IPS-20b (cell line): ENCODE measurements at regions not wholly inside any gene's neighbourhood (a gene's known extent, or its start where the extent isn't known, plus 50 kb on each side); places are given as distances from the start of the nearest gene placed in this dataset.
"Not testable (repeated sequence)": the region's sequence is repeated elsewhere in the genome, so short reads cannot be mapped to it uniquely, and the experiment has no call there.

Source experiments
- H3K27ac ChIP-seq: one replicate; pipeline ENCODE4 v1.5.1; 2013; ENCODE audit warnings: low read length
- H3K27me3 ChIP-seq: 2 replicates; pipeline ENCODE4 v1.6.1; 2013; ENCODE audit warnings: mild to moderate bottlenecking, low read length, inconsistent platforms; ENCODE audit not compliant: insufficient read depth
- H3K36me3 ChIP-seq: 2 replicates; pipeline ENCODE4 v1.6.1; 2013; ENCODE audit warnings: low read depth, mild to moderate bottlenecking, inconsistent platforms, low read length, moderate library complexity; ENCODE audit not compliant: insufficient read depth
- H3K4me1 ChIP-seq: 2 replicates; pipeline ENCODE4 v1.6.1; 2013; ENCODE audit warnings: mild to moderate bottlenecking, control low read depth, inconsistent platforms, low read length, moderate library complexity; ENCODE audit not compliant: insufficient read depth
- H3K4me3 ChIP-seq: 2 replicates; pipeline ENCODE4 v1.5.1; 2013; ENCODE audit warnings: mild to moderate bottlenecking, low read length, inconsistent platforms
- H3K9ac ChIP-seq: 2 replicates; pipeline ENCODE4 v1.6.1; 2013; ENCODE audit warnings: low read depth, mild to moderate bottlenecking, inconsistent platforms, low read length, moderate library complexity
- H3K9me3 ChIP-seq: 2 replicates; pipeline ENCODE4 v1.6.1; 2013; ENCODE audit warnings: mild to moderate bottlenecking, low read depth, low read length, inconsistent platforms; ENCODE audit not compliant: insufficient read depth

DNA sequence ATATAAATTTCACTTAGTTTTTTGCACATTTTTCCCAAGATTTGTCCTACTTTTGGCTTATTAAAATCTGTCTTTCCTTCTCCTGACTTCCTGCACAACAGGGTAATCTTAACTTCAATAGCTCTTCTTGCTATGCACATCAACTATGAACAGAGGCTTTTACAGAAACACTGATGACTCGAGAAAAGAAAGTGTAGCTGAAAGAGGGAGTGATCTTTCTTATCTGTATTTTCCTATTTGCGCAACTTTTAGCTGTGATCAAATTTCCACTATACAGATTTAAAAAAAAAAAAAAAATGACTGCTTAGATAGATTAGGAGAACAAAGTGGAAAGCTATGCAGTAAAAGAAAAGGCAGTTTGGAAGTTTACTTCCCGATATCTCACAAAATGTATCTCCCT lies 406.9 kb downstream of the LIG4 start:
- H3K36me3 ChIP-seq, result no peaks in the 10 kb centered on the region
- H3K27ac ChIP-seq, result no peak overlapping the region
- H3K4me3 ChIP-seq, result no peak overlapping the region
- H3K27me3 ChIP-seq, result no peaks in the 10 kb centered on the region
- no peaks in the 10 kb centered on the region for H3K9me3 ChIP-seq
- peaks cover 12% of the 10 kb centered on the region; the same call in 1 of the 2 replicates for H3K4me1 ChIP-seq
- no peak overlapping the region for H3K9ac ChIP-seq

DNA sequence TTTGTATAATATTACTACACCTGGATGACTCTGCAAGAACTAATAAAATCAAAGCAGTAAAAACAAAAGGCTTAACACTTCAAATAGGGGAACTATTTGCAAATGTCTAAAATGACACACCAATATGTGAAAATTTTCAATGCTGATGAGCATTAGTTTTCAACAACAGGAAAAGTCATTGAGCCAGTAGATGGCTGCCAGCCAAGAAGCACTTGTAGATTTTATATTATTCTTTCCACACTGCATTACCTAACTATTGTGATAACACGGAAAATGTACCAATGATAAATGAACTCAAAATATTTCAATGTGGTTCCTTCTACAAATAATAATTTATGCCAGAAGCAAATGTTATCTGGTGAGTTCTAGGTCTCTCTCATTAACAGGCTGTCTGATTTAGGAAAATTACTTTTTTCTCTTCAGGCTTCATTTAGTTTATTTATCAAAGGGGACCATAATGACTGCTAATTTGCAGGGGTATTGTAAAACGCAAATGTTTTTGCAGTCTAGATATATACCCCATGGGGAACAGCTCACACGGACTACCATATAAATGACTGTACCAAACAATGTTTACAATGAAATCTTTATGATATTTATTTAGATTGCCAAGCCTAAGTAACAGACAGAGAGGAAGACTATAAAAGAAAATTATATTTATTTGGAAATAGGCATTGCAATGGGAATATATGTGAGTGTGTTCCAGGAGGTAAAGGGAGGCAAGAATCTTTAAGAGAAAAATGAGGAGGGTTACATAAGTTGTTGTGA lies 407.8 kb downstream of the LIG4 start:
- Histone ChIP-seq H3K27me3 (no peaks in the 10 kb centered on the region), H3K9me3 (no peaks in the 10 kb centered on the region), H3K36me3 (no peaks in the 10 kb centered on the region), H3K9ac (no peak overlapping the region), H3K4me3 (no peak overlapping the region), H3K27ac (no peak overlapping the region), H3K4me1 (peaks cover 12% of the 10 kb centered on the region; the same call in 1 of the 2 replicates)

- no peaks in the 10 kb centered on the region for H3K9me3 ChIP-seq
- H3K4me3 ChIP-seq, result no peak overlapping the region
- H3K36me3 ChIP-seq, result no peaks in the 10 kb centered on the region
- H3K27ac ChIP-seq, result no peak overlapping the region
- no peak overlapping the region for H3K9ac ChIP-seq
- no peaks in the 10 kb centered on the region for H3K27me3 ChIP-seq
- H3K4me1 ChIP-seq, result peaks cover 14% of the 10 kb centered on the region; the same call in 1 of the 2 replicates
These were observed 408.6 kb downstream of the LIG4 start for GRCh38 chr13:107806726-107807125.

DNA sequence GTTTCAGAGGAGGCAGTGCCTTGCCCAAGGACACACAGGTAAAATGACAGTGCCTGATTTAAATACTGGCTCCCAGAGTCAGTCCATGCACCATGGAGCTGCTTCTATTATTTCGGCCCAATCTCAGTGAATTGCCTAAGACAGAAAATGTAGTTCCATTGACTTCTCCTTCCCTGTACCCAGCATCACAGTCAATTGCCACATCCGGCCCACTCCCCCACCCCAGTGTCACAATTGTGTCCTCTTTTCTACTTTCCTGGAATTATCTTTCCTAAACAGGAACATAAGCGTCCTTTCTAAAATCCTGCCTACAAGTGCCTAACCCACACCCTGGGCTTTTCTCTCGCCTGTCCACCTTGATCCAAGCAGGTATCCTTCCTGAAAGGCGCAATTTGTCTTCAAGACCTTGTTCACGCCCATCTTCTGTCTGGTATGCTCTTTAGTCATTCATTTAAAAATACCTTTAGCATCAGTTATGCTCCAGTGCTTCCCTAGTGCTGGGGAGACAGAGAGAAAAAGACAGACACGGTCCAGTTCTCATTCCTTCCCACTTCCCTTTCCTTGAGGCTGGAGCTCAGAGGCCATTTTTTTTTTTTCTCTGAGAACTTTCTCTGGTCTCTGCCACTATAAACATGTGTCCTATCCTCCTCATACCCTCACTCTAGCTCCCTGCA lies 411.4 kb downstream of the LIG4 start:
- Histone ChIP-seq H3K36me3 (no peaks in the 10 kb centered on the region), H3K9ac (no peak overlapping the region), H3K4me3 (no peak overlapping the region), H3K27ac (no peak overlapping the region), H3K9me3 (no peaks in the 10 kb centered on the region), H3K4me1 (peaks cover 23% of the 10 kb centered on the region), H3K27me3 (no peaks in the 10 kb centered on the region)

DNA sequence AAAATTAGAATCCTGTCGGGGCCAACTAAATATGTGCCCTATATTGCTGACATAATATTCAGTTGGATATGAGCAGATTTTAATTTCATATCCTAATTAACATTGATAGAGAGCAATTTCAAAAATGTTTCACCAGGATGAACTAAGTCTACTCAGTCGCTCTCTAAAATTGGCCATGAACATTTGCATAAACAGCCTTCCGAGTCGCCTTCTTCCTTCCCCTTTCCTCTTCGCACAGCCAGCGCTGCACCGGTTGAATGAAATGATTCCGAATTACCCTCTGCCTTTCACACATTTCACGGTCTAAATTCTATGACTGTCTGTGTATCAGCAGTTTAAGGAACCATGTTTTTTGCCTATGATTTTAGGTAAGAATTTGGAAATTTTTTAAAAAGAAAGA lies 413.7 kb downstream of the LIG4 start:
- H3K4me1 ChIP-seq, result peaks cover 12% of the 10 kb centered on the region
- no peak overlapping the region for H3K9ac ChIP-seq
- H3K9me3 ChIP-seq, result no peaks in the 10 kb centered on the region
- H3K27ac ChIP-seq, result no peak overlapping the region
- no peaks in the 10 kb centered on the region for H3K27me3 ChIP-seq
- H3K36me3 ChIP-seq, result no peaks in the 10 kb centered on the region
- H3K4me3 ChIP-seq, result no peak overlapping the region

DNA sequence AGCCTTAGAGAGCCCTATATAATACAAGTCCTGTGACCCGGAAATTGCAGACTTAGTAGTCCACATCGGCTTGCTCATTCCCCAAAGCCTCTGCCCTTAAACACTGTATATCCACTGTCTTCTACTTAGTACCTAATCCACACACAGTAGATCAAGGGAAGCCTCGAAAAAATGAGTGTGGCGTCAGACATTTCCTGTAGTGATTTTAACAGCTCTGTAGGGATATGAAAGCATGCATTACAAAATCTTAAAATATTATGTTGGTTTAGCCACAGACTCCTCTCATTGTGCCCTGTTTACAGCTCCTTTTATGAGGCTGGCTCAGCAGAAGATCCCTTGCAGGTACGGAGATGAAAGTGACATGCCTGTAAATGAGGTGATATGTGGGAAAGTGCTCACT lies 416.3 kb downstream of the LIG4 start:
- no peak overlapping the region for H3K4me3 ChIP-seq
- no peak overlapping the region for H3K9ac ChIP-seq
- H3K9me3 ChIP-seq, result no peaks in the 10 kb centered on the region
- no peak overlapping the region for H3K27ac ChIP-seq
- no peaks in the 10 kb centered on the region for H3K27me3 ChIP-seq
- H3K4me1 ChIP-seq, result peaks cover 14% of the 10 kb centered on the region
- H3K36me3 ChIP-seq, result no peaks in the 10 kb centered on the region

DNA sequence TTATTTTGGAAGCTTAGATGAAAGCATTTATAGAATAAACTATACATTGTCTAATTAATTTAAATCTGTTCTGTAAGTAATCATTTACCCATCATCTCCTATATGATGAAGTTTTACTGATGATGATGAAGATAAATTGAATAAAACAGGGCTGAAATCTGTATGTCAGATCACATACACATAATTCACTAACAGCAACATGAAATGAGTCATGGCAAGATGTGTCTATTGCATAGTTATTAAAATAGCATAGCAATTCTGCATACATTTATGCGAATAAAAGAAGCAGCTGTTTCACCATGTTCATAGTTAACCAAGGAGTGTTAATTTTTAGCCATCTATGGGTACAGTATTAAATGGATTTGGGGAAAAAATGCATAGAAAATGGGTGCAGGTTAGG lies 424.9 kb downstream of the LIG4 start:
- H3K27me3 ChIP-seq, result no peaks in the 10 kb centered on the region
- H3K4me1 ChIP-seq, result peaks cover 4% of the 10 kb centered on the region; the same call in 1 of the 2 replicates
- no peaks in the 10 kb centered on the region for H3K36me3 ChIP-seq
- no peaks in the 10 kb centered on the region for H3K9me3 ChIP-seq
- H3K9ac ChIP-seq, result no peak overlapping the region
- H3K4me3 ChIP-seq, result no peak overlapping the region
- no peak overlapping the region for H3K27ac ChIP-seq

DNA sequence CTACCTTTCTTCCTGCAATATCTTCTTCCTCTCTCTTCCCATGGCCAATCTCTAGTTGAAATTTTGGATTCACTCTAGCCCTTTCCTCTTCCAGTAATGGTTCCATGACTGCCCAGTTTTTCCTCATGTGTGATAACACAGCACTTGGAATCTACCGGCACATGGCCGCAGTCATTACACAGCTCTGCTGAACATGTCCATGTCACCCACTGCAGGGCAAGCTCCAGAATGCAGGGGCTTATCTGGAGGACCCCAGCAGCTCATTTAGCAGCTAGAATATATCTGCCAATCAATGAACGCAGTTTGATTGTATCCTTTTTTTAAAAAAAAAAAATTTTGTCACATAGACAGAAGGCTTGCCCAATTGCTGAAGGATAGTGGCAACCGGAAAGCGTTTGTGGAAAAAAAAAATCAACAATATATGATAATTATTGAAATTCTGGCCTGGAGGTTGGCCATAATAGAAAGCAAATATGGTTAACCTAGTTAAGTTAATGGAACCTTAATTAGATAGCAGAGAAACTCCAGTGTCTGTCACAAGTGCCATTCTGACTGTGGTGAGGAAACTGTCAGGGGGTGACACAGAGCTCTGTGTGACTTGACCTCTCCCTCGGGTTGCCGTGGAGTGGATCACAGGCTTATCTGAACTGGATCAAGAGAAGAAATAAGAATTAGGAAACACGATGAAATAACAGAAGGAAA lies 426.7 kb downstream of the LIG4 start:
- Histone ChIP-seq H3K27me3 (no peaks in the 10 kb centered on the region), H3K4me3 (no peak overlapping the region), H3K9ac (no peak overlapping the region)

GRCh38 chr13:107782646-107783045 lies 432.7 kb downstream of the LIG4 start:
- H3K27ac ChIP-seq, H3K36me3 ChIP-seq, H3K4me3 ChIP-seq, H3K9ac ChIP-seq, H3K4me1 ChIP-seq, H3K9me3 ChIP-seq, H3K27me3 ChIP-seq: not testable (repeated sequence)

More for the DNA sequence above, 426.7 kb downstream of the LIG4 start:
- no peaks in the 10 kb centered on the region; the same call in 1 of the 2 replicates for H3K9me3 ChIP-seq
- H3K36me3 ChIP-seq, result no peaks in the 10 kb centered on the region
- no peaks in the 10 kb centered on the region for H3K4me1 ChIP-seq
- no peak overlapping the region for H3K27ac ChIP-seq

DNA sequence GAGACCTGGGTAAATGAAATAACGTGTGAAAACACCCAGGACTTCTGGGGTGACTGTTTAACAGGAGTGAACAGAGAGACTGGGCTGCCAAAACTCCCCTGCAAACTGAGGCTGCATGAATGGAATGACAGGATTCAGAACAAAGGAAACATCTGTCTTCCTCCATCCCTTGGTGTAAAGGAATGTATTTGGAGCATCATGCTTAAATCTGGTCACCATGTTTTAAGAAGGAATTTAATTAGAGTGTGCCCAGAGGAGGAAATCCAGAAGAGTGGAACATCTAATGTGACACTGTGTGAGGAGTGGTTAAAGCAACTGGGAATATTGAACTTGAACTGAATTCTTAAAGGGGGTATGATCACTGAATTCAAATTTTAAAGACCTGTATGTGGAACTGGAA lies 437.2 kb downstream of the LIG4 start:
- H3K9ac ChIP-seq, result no peak overlapping the region
- no peaks in the 10 kb centered on the region for H3K27me3 ChIP-seq
- no peaks in the 10 kb centered on the region; the same call in 1 of the 2 replicates for H3K9me3 ChIP-seq
- H3K36me3 ChIP-seq, result no peaks in the 10 kb centered on the region
- no peak overlapping the region for H3K4me3 ChIP-seq
- 0 out of 2 replicates have a peak, but pooled peaks cover 3% of the 10 kb centered on the region for H3K4me1 ChIP-seq
- no peak overlapping the region for H3K27ac ChIP-seq

GRCh38 chr13:107770541-107770940 lies 444.8 kb downstream of the LIG4 start:
- H3K4me1 ChIP-seq, result peaks cover 14% of the 10 kb centered on the region
- no peak overlapping the region for H3K4me3 ChIP-seq
- H3K27me3 ChIP-seq, result no peaks in the 10 kb centered on the region
- H3K27ac ChIP-seq, result no peak overlapping the region
- no peaks in the 10 kb centered on the region for H3K36me3 ChIP-seq
- H3K9ac ChIP-seq, result no peak overlapping the region
- no peaks in the 10 kb centered on the region for H3K9me3 ChIP-seq
